NCI-H2171 treated with DMSO at 0.1 percent for 48 hours (cell line): ENCODE measurements at regions not wholly inside any gene's neighbourhood (a gene's known extent, or its start where the extent isn't known, plus 50 kb on each side); places are given as distances from the start of the nearest gene placed in this dataset.

Experiments used
- DNase-seq: peaks from one replicate; lab custom pipeline; 2025; lab: John Stamatoyannopoulos, UW

GRCh38 chr17:62913991-62914570, 52.0 kb upstream of the TANC2 start:
- DNase-seq: no peak

- no peak for DNase-seq
These were observed 53.7 kb upstream of the TANC2 start for GRCh38 chr17:62912363-62912762.

- peak; percentile 15 for DNase-seq
These were observed 54.9 kb upstream of the TANC2 start for GRCh38 chr17:62911114-62911513.

GRCh38 chr17:62910277-62910676, 55.8 kb upstream of the TANC2 start:
- DNase-seq: no peak

- DNase-seq: no peak
These were observed 58.1 kb upstream of the TANC2 start for GRCh38 chr17:62907961-62908360.

GRCh38 chr17:62906881-62907280, 59.2 kb upstream of the TANC2 start:
- DNase-seq: no peak

GRCh38 chr17:62905233-62905632, 60.8 kb upstream of the TANC2 start:
- DNase-seq: no peak

- DNase-seq: no peak
These were observed 63.4 kb upstream of the TANC2 start for GRCh38 chr17:62902531-62903220.

GRCh38 chr17:62901544-62901943, 64.5 kb upstream of the TANC2 start:
- DNase-seq: no peak

GRCh38 chr17:62900096-62900495, 65.9 kb upstream of the TANC2 start:
- no peak for DNase-seq

GRCh38 chr17:62899361-62899760, 66.7 kb upstream of the TANC2 start:
- no peak for DNase-seq

GRCh38 chr17:62898239-62898864, 67.7 kb upstream of the TANC2 start:
- DNase-seq: no peak

- no peak for DNase-seq
These were observed 68.3 kb upstream of the TANC2 start for GRCh38 chr17:62897706-62898105.

GRCh38 chr17:62895320-62896301, 70.4 kb upstream of the TANC2 start:
- peak; percentile 23 for DNase-seq

- DNase-seq: no peak
These were observed 73.1 kb upstream of the TANC2 start for GRCh38 chr17:62892870-62893338.

GRCh38 chr17:62892061-62892675, 73.9 kb upstream of the TANC2 start:
- DNase-seq: no peak

GRCh38 chr17:62891659-62892058, 74.4 kb upstream of the TANC2 start:
- DNase-seq: no peak

GRCh38 chr17:62888765-62889164, 77.3 kb upstream of the TANC2 start:
- no peak for DNase-seq

GRCh38 chr17:62888148-62888547, 77.9 kb upstream of the TANC2 start:
- DNase-seq: no peak

GRCh38 chr17:62887437-62887836, 78.6 kb upstream of the TANC2 start:
- DNase-seq: no peak

GRCh38 chr17:62884781-62885180, 76.7 kb upstream of the MARCHF10 start:
- no peak for DNase-seq

GRCh38 chr17:62882878-62883277, 74.8 kb upstream of the MARCHF10 start:
- DNase-seq: no peak
